Right lobe of liver (tissue), 4 donors: ENCODE measurements at regions not wholly inside any gene's neighbourhood (a gene's known extent, or its start where the extent isn't known, plus 50 kb on each side); places are given as distances from the start of the nearest gene placed in this dataset.

ENCODE experiments used
- POLR2A ChIP-seq: fragments of 450-650 bp; IDR thresholded peaks from one replicate; pipeline ENCODE4 v1.6.1; 2017; ENCODE audit warnings: antibody characterized with exemption, mild to moderate bottlenecking
- TF ChIP-seq, protein P1 (sequence below), 4 donors: fragments of 200-600 bp in 3 of 4; fragments of 450-650 bp in 1 of 4; IDR thresholded peaks; one replicate each; pipeline versions ENCODE4 v1.5.1 to v1.8.0; 2016 to 2022; ENCODE audit warnings: antibody characterized with exemption in 4 of 4, mild to moderate bottlenecking in 2 of 4
- donor health status: DM: no; HTN: no; CAD: no.
- donor health status: DM: no; HTN: no; CAD: no.
- donor health status: DM: no; HTN: yes; CAD: no.

DNA sequence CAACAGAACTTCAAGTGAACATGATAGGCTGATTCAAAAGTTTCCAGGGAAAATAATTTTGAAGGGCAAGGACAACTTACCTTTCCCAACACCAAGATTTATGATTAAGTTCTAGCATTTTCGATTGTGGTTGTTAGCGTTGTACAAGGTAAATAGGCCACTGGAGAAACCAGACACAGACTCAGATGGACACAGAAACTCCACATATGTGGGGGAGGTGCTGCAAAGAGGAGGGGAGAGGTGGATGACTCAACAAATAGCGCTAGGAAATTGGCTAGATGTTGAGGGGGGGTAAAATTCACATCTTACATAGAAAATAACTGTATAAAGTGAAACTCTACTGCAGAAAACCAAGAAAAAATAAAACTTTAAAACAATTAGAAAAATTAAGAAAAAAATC is 564.4 kb downstream of the MATN1 start:
- TF ChIP-seq, protein P1, sequence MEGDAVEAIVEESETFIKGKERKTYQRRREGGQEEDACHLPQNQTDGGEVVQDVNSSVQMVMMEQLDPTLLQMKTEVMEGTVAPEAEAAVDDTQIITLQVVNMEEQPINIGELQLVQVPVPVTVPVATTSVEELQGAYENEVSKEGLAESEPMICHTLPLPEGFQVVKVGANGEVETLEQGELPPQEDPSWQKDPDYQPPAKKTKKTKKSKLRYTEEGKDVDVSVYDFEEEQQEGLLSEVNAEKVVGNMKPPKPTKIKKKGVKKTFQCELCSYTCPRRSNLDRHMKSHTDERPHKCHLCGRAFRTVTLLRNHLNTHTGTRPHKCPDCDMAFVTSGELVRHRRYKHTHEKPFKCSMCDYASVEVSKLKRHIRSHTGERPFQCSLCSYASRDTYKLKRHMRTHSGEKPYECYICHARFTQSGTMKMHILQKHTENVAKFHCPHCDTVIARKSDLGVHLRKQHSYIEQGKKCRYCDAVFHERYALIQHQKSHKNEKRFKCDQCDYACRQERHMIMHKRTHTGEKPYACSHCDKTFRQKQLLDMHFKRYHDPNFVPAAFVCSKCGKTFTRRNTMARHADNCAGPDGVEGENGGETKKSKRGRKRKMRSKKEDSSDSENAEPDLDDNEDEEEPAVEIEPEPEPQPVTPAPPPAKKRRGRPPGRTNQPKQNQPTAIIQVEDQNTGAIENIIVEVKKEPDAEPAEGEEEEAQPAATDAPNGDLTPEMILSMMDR (IDR thresholded peaks at IDR 0.05): no peak
- TF ChIP-seq POLR2A: no peak
